HG03457 (cell line): ENCODE measurements at regions not wholly inside any gene's neighbourhood (a gene's known extent, or its start where the extent isn't known, plus 50 kb on each side); places are given as distances from the start of the nearest gene placed in this dataset.
"Not testable (repeated sequence)": the region's sequence is repeated elsewhere in the genome, so short reads cannot be mapped to it uniquely, and the experiment has no call there.

Experiments used
- ATAC-seq: cut with Tn5 transposase; IDR thresholded peaks from one replicate; pipeline ENCODE4 v1.9.1; 2021; ENCODE audit warnings: moderate number of reproducible peaks; ENCODE audit not compliant: unreplicated experiment

DNA sequence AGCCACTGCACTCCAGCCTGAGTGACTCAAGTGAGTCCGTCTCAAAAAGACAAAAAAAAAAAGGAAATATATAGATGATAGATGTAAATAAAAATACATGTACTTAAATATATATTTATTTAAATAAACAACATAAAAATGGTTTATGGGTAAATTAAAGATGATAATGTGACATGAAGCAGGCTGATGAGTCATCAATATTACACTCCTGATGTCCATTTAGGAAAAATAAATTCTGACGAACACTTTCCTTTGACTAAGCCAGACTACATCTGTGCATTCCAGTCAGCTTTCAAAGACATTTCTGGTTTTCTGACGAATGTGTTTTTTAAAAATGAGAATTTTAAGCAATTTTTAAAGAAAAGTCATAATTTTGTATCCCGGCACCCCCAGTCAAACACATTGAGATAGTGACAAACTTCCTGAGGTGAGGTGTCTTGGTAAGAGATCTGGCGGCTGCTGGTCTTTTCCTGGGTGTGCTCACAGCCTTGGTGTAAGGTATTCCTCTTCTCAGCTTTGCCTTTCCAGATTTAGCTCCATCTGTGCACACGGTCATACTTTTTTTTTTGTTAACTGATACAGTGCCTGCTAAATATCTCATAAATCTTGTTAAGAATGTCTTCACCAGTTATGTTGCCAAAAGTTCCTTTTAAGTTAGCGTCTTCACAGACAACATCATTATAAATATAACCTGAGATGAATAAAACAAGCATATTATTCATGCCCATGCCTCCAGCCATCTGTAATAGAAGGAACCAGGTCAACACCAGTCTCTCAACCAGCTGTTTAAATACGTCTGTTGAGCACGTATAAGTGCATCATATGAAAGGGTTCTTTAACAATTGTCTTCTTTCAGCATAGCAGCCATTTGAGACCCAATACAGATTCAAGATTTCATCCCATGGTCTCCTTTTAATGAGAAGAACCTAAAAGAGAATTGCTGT lies 214.5 kb upstream of the PLD5 start:
- no peak for ATAC-seq

DNA sequence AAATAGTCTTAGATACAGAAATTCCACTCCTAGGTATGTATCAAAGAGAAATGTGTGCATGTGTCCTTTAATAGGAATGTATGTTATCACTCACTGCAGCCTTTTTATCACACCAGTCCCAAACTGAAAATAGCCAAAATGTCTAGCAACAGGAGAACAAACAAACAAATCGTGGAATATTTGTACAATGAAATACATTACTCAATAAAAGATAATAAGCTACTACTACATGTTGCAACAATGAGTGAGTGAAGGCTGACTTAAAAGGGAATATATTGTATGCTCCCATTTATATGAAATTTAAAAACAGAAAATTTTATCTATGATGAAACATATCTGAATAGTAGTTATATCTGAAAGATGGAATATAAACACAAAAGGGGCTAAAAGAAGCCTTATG lies 212.1 kb upstream of the PLD5 start:
- no peak for ATAC-seq

- ATAC-seq = no peak
These were observed 210.8 kb upstream of the PLD5 start for GRCh38 chr1:242735323-242735722.

- no peak for ATAC-seq
These were observed 206.9 kb upstream of the PLD5 start for GRCh38 chr1:242731446-242731845.

GRCh38 chr1:242728696-242729095 lies 204.2 kb upstream of the PLD5 start:
- no peak for ATAC-seq

DNA sequence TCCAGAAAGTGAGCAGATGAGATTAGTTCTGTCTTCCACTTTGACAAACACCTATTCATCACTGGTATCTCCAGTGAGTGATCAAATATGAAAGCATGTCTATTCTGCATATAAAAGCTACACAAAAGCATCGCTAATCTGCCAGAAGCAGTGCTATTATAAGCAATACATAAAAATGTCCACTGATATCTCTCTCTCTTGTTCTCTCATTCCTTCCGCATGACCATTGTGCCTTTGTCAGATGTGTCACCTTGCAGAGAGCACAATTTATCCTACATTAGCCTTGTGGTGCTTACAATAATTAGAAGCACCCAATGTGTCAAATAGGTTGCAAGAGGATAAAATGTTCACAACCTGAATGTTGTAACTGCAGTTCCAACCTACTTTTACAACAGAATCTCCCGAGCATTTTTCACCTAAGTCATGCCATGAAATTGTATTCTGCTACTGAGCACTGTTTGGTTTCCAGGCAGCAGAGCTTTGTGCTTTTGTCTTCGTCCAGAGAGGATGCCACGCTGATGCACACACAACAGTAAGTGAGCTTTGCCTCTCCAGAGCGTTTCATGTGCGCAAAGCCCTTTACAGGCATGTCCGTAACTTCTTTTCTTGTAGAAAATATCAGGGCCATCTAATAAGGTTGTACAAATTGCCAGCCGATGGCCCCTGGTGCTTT lies 198.7 kb upstream of the PLD5 start:
- ATAC-seq = no peak

- no peak for ATAC-seq
These were observed 194.5 kb upstream of the PLD5 start for GRCh38 chr1:242718967-242719366.

GRCh38 chr1:242712248-242712647 lies 187.8 kb upstream of the PLD5 start:
- no peak for ATAC-seq

- ATAC-seq = no peak
These were observed 186.3 kb upstream of the PLD5 start for GRCh38 chr1:242710847-242711246.

- no peak for ATAC-seq
These were observed 185.8 kb upstream of the PLD5 start for GRCh38 chr1:242710286-242710685.

DNA sequence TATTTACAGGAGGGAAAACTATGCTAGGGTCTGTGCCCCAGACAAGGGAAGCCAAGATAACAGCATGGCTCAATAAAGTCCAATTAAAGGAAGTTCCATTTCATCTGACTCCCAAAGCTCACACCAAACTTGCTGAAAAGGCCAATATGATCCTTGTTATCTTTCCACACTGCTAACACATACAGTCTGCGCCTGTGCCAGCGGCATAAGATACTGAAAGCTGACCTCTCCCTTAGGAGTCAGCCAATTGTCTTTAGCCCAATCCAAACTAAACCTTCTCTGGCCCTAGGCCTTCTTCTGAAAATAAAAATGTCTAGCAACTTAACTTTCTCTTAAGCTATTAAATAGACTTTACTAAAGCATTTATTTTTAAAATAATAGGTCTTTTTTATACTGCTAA lies 179.0 kb upstream of the PLD5 start:
- ATAC-seq = no peak

DNA sequence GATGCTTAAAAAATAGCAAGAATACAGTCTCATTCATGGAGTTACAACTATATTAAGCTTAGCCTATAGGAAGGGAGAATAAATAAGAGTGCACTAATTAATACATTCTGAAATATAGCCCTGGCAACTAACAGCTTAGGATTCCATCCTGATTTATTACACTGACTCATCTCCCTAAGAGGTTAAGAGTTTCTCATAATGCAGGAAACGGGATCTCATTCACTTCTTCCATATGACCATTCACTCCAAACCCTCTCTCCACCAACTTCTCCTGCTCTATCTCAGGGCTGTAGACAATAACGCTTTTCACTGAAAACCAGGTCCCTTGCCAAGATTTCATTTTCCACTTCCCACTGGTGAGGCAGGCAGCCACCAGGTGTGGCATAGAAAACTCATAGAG lies 168.5 kb upstream of the PLD5 start:
- ATAC-seq = no peak

DNA sequence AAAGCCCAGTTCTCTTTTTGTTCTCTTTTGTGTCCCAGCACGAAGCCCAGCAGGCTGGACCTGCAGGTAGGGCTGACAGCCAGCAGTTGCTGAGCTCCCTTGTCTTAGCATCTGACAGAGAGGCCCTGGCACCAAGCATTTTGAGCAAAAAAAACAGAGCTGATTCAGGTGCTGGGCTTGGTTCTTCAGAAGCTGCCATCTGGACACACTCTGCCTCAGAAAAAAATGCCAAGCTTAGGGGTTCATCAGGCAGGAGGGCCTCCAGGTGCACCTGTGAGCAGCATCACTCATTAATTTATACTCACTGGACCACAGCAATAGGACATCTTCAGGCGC lies 167.1 kb upstream of the PLD5 start:
- ATAC-seq = no peak

DNA sequence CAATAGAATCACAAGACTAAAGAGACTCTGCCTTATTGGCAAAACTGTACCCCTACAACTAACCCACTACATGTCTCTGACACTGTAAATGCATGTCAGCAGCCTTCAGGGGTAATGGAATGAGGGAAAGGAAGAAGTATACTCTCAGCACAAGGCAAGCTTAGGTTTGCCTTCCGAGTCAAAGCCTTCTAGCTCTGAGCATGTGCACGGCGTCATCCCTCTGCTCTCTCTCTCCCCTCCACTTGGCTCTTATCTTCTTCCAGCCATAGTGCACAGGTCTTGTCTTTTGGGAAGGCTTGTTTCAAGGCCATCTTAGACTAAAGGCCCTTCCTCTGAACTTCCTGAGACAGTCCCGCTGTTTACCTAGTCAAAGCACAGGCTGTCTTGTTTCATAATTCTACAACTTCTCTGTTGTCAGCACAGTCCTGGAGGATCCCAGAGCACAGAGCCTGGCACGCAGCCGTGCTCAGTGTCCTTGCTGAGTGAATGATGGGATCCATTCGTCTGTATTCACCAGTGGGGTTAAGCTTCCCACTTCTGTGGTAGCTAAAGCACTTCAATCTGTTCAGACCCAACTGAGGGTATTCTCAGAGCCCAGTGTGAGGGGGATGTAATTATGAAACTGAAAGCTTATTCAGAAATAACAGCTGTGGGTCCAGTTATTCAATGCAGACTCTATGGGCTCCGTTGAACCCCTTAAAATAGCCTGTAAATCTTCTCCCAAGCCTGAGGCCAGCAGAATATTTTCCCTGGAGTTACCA lies 166.5 kb upstream of the PLD5 start:
- ATAC-seq = no peak

GRCh38 chr1:242689378-242689777 lies 164.9 kb upstream of the PLD5 start:
- no peak for ATAC-seq

GRCh38 chr1:242674951-242675645 lies 150.6 kb upstream of the PLD5 start:
- no peak for ATAC-seq

DNA sequence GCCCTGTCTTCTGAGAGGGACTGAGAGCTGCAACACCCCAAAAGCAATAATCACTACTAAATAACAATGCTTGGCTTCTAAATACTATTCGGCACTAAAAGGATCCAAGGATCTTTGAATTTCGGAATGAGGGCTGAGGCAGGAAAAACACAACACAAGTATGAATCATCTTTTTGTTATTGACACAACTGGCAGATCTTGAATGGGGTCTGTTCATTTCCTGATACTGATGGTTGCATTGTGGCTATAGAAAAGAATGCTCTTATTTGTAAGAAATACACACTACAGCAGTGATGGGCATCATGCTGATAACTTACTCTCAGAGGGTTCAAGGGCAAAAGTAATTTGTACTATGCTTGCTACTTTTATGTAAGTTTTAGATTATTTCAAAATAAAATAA lies 149.2 kb upstream of the PLD5 start:
- ATAC-seq = no peak

DNA sequence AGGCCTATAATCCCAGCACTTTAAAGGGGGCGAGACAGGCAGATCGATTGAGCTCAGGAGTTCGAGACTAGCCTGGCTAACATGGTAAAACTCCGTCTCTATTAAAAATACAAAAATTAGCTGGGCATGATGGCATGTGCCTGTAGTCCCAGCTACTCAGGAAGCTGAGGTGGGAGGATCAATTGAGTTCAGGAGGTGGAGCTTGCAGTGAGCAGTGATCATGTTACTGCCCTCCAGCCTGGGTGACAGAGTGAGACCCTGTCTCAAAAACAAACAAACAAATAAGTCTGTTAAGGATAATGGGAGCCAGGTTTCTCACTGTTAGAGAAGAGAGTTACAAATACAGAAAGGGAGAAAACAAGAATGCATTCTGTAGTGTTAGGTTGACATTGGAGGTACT lies 148.7 kb upstream of the PLD5 start:
- not testable (repeated sequence) for ATAC-seq

GRCh38 chr1:242670019-242670418 lies 145.5 kb upstream of the PLD5 start:
- ATAC-seq = no peak

- no peak for ATAC-seq
These were observed 138.4 kb upstream of the PLD5 start for GRCh38 chr1:242662886-242663285.

GRCh38 chr1:242653772-242654171 lies 129.3 kb upstream of the PLD5 start:
- ATAC-seq = not testable (repeated sequence)
